SK-N-SH (cell line): ENCODE measurements at regions not wholly inside any gene's neighbourhood (a gene's known extent, or its start where the extent isn't known, plus 50 kb on each side); places are given as distances from the start of the nearest gene placed in this dataset.
A peak's percentile ranks its signal among the peaks of the same experiment; 100 is the strongest.

ENCODE experiments used
- CHD2 ChIP-seq: fragments of 150-350 bp; IDR thresholded peaks from 2 replicates; pipeline ENCODE4 v1.6.1; 2018; ENCODE audit warnings: low read length; ENCODE audit not compliant: partially characterized antibody
- ELF1 ChIP-seq: IDR thresholded peaks from 2 replicates; pipeline ENCODE4 v1.4.0; 2012
- EP300 ChIP-seq, 2 experiments: IDR thresholded peaks; 2 replicates each; pipeline versions ENCODE4 v1.4.0 to v1.6.1; 2012; ENCODE audit warnings: borderline replicate concordance in 1 of 2, low read depth in 1 of 2, low read length in 1 of 2
- FOSL2 ChIP-seq: IDR thresholded peaks from 2 replicates; pipeline ENCODE4 v1.4.0; 2012; ENCODE audit warnings: low read depth, mild to moderate bottlenecking, moderate library complexity, borderline replicate concordance
- FOXJ3 ChIP-seq: sonication (generic); formaldehyde crosslinking; IDR thresholded peaks from 2 replicates; pipeline ENCODE4 v1.5.1; 2020; ENCODE audit warnings: mild to moderate bottlenecking, missing genetic modification reagents
- FOXM1 ChIP-seq: IDR thresholded peaks from 2 replicates; pipeline ENCODE4 v1.4.0; 2012; ENCODE audit warnings: low read depth, mild to moderate bottlenecking
- GABPA ChIP-seq: IDR thresholded peaks from 2 replicates; pipeline ENCODE4 v1.4.0; 2012; ENCODE audit warnings: low read depth, mild to moderate bottlenecking
- GATA2 ChIP-seq: sonication (generic); formaldehyde crosslinking; IDR thresholded peaks from 2 replicates; pipeline ENCODE4 v1.5.0; 2020; ENCODE audit warnings: mild to moderate bottlenecking, missing genetic modification reagents
- MXI1 ChIP-seq: IDR thresholded peaks from 2 replicates; pipeline ENCODE4 v1.6.1; 2012; ENCODE audit warnings: mild to moderate bottlenecking, low read depth, low read length, improper control_type of control experiment
- NFIC ChIP-seq: IDR thresholded peaks from 2 replicates; pipeline ENCODE4 v1.4.0; 2012; ENCODE audit warnings: borderline replicate concordance
- NRF1 ChIP-seq: IDR thresholded peaks from 2 replicates; pipeline ENCODE4 v1.6.1; 2012; ENCODE audit warnings: low read depth, mild to moderate bottlenecking, low read length
- RAD21 ChIP-seq: IDR thresholded peaks from 2 replicates; pipeline ENCODE4 v1.6.1; 2012; ENCODE audit warnings: mild to moderate bottlenecking, low read length
- RCOR1 ChIP-seq: fragments of 150-350 bp; IDR thresholded peaks from 2 replicates; pipeline ENCODE4 v1.6.1; 2017; ENCODE audit warnings: antibody characterized with exemption, low read length
- RXRA ChIP-seq: IDR thresholded peaks from 2 replicates; pipeline ENCODE4 v1.4.0; 2012; ENCODE audit warnings: low read depth, mild to moderate bottlenecking, borderline replicate concordance
- SIN3A ChIP-seq: IDR thresholded peaks from 2 replicates; pipeline ENCODE4 v1.6.1; 2012; ENCODE audit warnings: low read depth, mild to moderate bottlenecking, low read length, moderate library complexity, borderline replicate concordance
- TAF1 ChIP-seq: IDR thresholded peaks from 2 replicates; pipeline ENCODE4 v1.6.1; 2012; ENCODE audit warnings: low read depth, mild to moderate bottlenecking, low read length, moderate library complexity, borderline replicate concordance
- YY1 ChIP-seq: IDR thresholded peaks from 2 replicates; pipeline ENCODE4 v1.4.0; 2012; ENCODE audit warnings: low read depth, mild to moderate bottlenecking
- ZBTB33 ChIP-seq: IDR thresholded peaks from 2 replicates; pipeline ENCODE4 v1.4.0; 2012; ENCODE audit warnings: low read depth, borderline replicate concordance
- TF ChIP-seq, protein P1 (sequence below): IDR thresholded peaks from 2 replicates; pipeline ENCODE4 v1.6.1; 2012; ENCODE audit warnings: mild to moderate bottlenecking, low read depth, low read length, moderate library complexity
- TF ChIP-seq, protein P2 (sequence below): IDR thresholded peaks from 2 replicates; pipeline ENCODE4; 2012
- TF ChIP-seq, protein P3 (sequence below): IDR thresholded peaks from 2 replicates; pipeline ENCODE4 v1.4.0; 2012; ENCODE audit warnings: low read depth

GRCh38 chr13:44219577-44220548 is 153.8 kb upstream of the SERP2 start (continued):
- TF ChIP-seq NFIC = peak; percentile 85
- no peak for TF ChIP-seq CHD2
- TF ChIP-seq FOXM1 = no peak
- peak; percentile 58 for TF ChIP-seq FOSL2
- no peak for TF ChIP-seq MXI1
- TF ChIP-seq ZBTB33 = no peak
- TF ChIP-seq, protein P1, sequence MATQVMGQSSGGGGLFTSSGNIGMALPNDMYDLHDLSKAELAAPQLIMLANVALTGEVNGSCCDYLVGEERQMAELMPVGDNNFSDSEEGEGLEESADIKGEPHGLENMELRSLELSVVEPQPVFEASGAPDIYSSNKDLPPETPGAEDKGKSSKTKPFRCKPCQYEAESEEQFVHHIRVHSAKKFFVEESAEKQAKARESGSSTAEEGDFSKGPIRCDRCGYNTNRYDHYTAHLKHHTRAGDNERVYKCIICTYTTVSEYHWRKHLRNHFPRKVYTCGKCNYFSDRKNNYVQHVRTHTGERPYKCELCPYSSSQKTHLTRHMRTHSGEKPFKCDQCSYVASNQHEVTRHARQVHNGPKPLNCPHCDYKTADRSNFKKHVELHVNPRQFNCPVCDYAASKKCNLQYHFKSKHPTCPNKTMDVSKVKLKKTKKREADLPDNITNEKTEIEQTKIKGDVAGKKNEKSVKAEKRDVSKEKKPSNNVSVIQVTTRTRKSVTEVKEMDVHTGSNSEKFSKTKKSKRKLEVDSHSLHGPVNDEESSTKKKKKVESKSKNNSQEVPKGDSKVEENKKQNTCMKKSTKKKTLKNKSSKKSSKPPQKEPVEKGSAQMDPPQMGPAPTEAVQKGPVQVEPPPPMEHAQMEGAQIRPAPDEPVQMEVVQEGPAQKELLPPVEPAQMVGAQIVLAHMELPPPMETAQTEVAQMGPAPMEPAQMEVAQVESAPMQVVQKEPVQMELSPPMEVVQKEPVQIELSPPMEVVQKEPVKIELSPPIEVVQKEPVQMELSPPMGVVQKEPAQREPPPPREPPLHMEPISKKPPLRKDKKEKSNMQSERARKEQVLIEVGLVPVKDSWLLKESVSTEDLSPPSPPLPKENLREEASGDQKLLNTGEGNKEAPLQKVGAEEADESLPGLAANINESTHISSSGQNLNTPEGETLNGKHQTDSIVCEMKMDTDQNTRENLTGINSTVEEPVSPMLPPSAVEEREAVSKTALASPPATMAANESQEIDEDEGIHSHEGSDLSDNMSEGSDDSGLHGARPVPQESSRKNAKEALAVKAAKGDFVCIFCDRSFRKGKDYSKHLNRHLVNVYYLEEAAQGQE = no peak
- no peak for TF ChIP-seq FOXJ3 (CRISPR knock-in tag)
- TF ChIP-seq, protein P2, sequence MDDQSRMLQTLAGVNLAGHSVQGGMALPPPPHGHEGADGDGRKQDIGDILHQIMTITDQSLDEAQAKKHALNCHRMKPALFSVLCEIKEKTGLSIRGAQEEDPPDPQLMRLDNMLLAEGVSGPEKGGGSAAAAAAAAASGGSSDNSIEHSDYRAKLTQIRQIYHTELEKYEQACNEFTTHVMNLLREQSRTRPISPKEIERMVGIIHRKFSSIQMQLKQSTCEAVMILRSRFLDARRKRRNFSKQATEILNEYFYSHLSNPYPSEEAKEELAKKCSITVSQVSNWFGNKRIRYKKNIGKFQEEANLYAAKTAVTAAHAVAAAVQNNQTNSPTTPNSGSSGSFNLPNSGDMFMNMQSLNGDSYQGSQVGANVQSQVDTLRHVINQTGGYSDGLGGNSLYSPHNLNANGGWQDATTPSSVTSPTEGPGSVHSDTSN = peak; percentile 67
- no peak for TF ChIP-seq RCOR1
- TF ChIP-seq NRF1 = no peak
- TF ChIP-seq TAF1 = no peak
- TF ChIP-seq YY1 = no peak
- TF ChIP-seq SIN3A = no peak
- TF ChIP-seq EP300 (IDR thresholded peaks at IDR 0.05; ENCODE audit: borderline replicate concordance in 1 of 2, low read depth in 1 of 2, low read length in 1 of 2) = peak in 1 of 2 experiments; percentile 47; a peak in 1 of 4 replicates
- TF ChIP-seq, protein P3, sequence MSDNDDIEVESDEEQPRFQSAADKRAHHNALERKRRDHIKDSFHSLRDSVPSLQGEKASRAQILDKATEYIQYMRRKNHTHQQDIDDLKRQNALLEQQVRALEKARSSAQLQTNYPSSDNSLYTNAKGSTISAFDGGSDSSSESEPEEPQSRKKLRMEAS = no peak
- no peak for TF ChIP-seq GATA2 (CRISPR knock-in tag)
- no peak for TF ChIP-seq ELF1
- TF ChIP-seq RXRA = no peak
- no peak for TF ChIP-seq RAD21
- no peak for TF ChIP-seq GABPA
- TF ChIP-seq, all 33 proteins: peak for 7
